CD4-positive, alpha-beta T cell treated with Interleukin-6 at 100 ng/mL for 8 hours (primary cell): ENCODE measurements at regions not wholly inside any gene's neighbourhood (a gene's known extent, or its start where the extent isn't known, plus 50 kb on each side); places are given as distances from the start of the nearest gene placed in this dataset.

ENCODE experiments used
- DNase-seq: peaks from one replicate; pipeline ENCODE4 v3.0.0-alpha.2; 2020; ENCODE audit warnings: mixed read lengths, low spot score

DNA sequence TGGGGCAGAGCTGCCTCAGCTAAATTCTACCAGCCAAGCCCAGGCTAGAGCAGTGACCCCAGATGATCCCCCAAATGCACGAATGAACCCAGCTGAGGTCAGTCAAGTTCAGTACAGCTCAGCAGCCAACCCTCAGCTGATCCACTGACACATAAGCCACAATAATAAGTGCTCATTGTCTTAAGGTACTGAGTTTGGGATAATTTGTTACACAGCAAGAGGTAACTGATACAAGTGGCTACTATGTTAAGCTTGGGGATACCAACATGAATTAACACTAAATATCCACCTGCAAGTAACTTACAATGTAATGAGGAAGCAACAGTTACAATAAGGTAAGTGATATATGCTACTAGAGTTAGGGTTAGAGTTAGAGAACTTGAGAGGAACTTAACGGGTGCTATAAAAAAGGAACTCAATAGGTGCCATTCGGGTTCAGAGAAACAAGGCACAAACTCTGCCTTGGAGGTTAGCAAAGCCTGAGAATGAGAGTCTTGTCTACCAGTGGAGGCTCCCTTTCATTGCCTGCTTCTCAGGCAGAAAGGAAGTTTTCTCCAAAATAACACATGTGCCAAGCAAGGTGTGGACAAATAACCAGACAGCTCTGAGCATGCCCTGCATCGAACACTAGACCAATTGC, 189.4 kb downstream of the ARL4C start:
- no peak for DNase-seq

DNA sequence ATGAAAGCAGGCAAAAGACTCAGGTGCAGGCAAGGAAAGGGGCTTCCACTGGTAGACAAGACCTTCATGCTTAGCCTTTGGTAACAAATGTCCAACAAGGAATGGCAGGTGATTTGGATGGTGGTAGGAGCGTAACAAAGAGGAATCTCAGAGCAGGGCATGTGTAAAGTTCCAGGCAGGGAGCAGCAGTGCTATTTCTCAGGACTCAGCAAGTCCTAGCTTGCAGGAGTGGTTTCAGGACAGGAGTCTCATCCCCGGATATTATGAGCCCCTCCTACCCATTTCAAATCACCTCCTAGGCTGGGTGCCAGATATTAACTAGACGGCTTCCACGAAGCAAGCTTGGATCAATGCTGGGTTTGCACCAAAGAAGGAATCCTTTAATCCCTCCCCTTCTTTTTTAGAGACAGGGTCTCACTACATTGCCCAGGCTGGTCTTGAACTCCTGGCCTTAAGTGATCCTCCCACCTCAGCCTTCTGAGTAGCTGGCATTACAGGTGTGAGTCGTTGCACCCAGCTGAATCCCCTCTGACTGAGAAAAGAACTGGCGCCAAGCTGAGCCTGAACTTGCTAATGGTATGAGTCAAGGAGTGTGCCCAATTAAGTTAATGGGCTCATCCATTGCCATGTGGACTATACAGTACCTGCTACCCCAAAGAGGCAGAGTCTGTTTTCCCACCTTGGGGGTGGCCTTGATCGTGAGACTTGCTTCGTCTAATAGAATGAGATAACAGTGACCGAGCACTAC, 190.3 kb downstream of the ARL4C start:
- no peak for DNase-seq

DNA sequence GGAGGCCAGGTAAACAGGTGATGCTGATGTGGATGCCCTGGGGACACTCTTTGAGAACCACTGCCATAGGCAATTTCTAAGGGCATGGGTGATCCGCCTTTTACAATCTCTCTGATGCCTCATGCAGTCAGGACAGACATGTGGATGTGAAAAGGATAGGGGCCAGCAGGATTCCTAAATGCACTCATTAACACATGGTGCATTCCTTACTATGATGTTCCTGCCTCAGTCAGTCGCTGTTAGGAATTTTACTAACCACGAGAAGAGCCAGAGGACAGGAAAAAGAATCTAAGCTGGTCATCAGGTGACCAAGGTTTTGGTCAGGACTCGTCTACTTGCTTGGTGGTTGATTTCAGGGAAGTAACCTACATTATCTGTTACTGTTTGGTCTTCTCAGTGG, 191.0 kb downstream of the ARL4C start:
- DNase-seq: no peak

DNA sequence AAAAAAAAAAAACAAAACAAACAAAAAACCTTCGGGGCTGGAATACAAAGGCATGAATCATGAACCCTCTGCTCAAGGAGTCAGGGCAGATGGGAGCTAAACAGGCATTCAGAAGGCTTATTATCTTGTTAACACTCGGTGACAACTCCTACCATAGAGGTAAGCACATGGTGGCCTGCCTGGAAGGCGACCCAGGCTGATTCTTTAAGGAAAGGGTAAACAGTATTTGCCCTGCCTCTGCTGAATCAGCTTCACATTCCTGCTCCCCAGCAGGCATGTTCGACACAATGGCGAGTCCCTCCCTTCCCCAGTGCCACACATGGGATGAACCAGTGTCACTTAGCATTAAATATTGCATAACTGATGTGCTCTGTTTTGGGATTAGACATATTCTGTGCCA, 191.9 kb downstream of the ARL4C start:
- no peak for DNase-seq

DNA sequence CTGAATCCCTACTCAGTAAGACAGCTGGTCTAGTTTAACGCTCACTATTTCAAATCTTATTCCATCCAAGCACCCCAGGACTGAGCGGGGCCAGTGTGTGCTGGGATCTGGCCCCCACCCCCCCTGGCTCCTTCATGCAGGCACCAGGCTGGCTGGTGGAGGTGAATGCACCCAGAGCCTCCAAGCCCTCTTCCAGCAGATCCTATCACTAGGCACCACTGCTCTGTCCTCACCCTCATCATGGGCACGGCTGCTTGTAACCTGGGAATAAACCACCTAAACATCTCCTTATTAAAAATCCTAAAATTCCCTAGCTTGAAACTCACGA, 194.3 kb downstream of the ARL4C start:
- DNase-seq: no peak

DNA sequence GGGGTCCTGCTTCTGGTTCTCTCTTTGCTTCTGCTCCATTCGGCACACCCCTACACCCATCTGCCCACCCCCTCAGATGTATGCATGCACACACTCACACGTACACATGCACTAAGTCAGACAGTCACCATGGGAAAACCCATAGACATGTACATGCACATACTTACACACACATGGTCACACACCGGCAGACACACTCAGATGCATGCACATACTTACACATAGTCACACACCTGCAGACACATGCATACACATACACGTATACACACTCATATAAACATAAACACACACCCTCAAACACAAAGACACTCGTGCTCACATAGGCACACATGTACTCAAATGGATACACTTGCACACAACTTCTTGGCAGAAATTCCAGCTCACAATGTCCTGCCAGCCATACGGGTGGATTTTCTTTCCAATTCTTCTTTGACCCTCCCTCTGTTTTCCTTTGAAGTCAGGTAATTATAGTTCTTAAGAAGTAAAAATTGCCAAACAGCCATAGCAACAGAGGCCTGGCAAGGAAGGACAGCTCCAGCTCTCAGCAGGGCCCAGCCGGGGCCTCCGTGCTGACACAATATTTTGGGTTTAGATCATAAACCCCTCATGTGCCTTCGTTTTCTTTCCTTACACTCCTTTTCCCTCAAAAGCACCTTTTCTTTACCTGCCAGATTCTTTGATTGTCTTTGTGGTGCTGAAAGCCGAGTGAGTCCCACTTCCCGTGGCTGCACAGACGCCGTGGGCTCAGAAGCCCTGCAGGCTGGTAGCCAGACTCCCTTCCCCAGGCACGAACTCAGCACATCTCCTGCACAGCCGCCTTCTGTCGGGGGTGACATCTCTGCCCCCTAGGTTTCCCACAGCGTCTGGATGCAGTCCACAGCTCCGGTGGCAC, 195.7 kb downstream of the ARL4C start:
- DNase-seq: no peak

DNA sequence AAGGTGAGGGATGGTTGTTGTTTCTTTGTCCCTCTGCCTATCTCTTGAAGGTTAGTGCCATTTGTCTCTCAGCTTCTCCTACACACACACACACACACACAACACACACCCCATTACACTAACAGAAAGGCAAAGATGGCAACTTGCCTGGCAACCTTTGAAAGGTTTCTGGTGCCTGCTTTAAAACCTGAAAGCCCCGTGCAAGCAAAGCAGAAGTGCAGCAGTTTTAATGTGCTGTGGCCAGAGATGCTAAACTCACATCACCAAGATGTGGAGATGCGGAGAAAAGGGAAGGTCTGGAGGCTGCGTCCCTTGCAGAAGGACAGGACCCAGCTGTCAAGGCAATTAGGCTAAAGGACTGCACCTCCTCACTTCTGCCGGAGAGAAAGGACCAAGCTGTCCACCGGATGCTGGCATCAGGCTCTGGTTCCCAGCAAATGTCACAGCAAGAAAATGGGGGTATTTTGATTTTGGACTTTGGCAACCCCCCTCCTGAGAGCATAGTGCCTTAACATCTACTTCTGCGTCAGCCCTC, 196.4 kb downstream of the ARL4C start:
- no peak for DNase-seq

DNA sequence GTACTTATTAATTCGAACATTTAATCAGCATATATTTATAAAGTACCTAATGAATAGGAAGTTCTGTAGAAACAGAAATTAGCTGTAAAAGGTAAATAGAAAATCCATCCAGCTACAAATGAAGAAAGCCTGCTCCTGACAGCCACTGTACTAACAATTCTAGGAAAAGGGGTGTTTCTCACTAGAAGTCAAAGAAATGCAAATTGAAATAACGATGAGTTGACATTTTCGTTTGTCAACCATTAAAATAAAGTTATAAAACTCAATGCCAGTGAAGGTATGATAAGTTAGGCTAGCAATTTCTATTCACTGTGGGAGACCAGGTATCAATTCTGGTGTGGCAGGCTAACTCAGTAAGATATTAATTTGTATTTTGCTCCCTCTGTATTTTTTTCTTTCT, 198.0 kb downstream of the ARL4C start:
- DNase-seq: no peak

DNA sequence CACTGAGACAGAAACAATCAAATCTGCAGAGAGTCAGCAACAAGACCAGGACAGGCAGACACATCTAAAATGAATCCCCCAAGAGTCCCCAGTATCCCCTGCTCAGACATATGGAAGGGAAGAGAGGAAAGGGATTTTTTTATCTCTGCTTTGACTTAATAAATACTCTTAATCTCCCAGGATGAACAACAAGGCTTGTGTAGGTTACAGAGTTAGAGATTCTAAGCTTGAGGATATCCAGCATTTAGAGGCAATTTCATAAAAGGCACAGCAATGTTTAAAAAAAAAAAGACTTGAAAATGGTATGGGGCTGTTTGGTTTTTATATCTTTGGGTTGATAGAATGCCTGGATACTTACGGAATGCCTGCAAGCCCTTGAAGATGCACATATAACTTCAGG, 199.9 kb downstream of the ARL4C start:
- DNase-seq: no peak

DNA sequence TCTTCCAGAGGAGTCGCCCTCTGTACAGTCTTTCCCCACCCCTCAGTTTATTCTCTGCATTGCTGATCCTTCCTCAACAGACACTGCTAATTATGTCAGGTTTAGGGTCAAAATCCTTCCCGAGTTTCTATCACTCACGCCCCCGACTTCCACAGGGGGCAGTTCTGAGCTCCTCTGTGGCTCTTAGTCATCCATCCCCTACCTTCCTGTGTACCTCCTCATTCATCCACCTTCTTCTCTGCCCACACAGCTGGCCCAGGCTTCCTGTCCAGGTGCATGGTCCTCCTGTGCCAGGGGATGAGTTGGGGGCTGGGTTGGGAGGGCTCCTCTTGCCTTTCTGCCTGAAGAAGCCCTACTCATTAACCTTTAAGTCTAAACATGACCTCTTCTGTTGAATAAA, 202.9 kb downstream of the ARL4C start:
- no peak for DNase-seq

DNA sequence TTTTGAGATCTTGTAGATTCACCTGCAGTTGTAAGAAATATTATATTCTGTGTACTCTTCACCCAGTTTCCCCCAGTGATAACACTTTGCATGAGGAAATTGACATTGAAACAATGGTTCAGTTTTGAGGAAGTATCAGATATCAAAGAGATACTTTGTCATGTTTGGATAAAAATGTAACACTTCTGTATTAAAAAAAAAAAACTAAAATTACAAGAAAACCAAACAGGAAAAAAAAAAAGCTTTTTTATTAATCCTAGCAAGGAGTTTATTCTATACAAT, 204.0 kb downstream of the ARL4C start:
- no peak for DNase-seq

DNA sequence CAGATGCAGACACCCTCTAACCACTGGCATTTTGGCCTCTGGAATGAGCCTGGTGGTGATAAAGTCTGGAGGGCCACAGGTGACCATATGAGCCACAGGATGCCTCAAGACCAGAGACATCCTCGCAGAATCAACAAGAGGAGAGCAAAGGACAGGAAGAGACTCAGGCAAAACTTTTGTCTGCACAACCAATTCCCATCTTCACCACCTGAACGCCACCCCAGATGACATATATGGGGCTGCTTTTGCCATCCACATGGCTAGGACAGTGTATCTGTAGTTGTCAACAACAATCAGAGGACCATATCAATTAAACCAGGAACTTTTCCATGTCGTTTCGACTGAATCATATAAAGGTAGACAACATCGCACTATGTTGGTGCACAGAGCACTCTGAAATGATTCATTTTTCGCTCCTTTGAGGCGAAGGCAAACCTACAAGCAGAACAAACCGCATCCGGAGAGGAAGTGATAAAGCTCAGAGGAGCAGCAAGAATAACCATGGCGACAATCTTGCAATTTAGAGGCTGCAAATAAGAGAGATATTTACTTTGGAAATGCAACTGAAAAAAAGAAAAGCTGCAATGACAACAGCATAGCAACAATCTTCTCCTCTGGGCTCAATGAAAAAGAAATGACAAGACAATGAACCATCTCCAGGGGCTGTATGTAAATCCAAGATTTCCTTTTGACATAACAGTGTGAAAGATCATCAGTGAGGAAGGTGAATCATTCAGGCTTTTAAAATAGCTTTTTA, 204.5 kb downstream of the ARL4C start:
- DNase-seq: peak; percentile 89

DNA sequence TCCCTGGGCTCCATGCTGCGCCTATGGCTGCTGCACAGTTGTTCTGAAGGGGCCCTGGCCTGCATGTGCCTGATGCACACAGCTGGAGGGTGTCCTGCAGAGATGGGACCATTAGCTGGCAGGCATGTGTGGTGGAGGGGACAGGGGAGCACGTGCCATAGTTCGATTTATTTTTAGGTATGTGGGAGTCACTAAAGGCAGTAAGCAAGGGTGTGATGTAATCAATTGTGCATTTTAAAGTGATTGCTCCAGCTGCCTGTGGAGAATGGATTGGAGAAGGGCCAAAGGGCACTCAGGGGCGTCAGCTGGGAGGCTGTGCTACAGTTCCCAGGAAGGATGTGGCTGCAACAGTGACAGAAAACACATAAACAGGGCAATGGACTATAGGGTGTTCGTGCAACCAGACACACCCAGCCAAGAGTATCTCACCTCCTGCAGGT, 205.1 kb downstream of the ARL4C start:
- DNase-seq: peak; percentile 59

DNA sequence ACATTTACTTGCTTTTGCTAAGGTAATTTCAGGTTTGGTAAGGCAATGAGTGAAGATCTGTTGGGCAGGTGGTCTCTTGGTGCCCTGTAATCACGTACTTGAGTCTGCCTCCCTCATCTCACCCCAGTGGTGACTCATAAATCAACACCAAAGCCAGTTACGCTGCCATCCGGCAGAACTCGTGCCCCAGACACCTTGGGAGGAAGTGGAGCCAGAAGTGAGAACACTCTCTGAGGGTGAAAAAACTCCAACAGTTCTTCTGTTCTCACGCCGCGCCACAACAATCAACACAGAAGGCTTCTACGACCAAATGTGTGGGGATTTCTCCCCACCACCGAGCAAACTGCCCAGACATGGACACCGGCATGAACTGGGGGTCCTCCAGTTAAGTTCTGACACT, 206.2 kb downstream of the ARL4C start:
- DNase-seq: peak; percentile 93

DNA sequence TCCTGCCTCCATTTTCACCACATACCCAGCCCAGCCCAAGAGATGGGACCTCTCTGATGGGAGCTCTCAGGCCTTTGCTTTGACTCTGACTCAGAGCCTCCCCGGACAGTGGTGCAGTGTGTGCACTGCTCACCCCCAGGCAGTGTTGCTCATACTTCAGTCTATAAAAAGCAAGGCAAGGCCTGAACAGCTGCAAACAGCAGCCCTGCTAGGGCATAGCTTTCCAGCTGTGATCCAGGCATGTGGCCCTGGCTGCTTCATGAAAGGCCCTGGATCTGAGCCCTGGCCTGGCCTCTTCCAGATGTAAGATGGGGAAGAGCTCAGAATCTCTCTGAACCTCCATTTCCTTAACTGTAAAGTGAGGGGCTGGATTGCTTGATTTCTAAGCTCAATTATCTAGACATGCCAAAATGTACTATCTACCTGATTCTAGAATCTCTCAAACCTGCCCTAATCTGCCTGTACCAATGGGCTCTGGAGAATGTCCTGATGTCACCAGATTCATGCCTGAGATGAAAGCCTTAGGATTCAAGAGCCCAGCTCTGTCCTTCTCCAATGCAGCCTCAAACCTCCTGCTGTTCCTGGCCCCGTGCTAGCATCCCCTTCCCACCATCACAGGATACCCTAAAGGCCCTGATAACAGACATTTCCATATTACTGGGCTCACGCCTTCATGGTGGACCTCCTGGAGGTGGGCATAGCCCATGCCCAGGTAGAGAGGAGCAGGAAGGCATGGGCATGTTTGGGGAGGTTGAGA, 206.9 kb downstream of the ARL4C start:
- DNase-seq: peak; percentile 49

DNA sequence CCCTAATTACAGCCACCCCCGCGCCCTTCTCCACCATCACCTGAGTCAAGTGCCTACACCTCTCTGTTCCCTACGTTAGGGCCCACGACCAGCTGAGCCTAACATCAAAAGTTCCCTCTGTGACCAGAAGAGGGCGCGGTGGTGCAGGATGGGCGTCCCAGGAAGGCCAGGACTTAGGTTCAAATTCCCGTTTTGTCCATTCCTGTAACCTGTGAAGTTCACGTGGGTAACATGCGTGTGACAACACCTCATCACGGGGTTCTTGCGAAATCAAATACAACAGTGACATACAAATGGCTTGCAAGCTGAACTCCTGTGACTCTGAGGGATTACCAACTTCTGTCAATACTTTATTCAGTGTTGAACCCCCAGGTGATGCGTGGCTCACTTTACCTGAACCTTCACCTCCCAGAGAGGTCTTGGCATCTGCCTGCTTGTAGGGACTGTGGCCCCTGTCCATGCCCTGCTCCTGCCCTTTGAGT, 207.9 kb downstream of the ARL4C start:
- DNase-seq: peak; percentile 76

DNA sequence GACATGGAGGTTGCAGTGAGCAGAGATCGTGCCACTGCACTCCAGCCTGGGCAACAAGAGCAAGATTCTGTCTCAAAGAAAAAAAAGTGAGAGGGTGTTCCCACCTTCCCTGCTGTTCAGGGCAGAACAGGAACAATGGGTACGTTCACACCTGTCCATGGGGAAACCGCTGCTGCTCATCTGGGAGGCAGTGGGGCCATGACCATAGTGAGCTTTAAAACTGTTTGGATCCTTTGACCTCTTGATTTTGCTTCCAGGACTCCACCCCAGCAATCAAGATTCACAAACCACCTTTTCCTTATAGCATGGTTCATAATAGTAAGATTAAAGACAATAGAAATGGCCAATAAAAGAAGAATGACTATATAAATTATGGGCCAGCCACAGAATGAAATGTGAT, 209.2 kb downstream of the ARL4C start:
- DNase-seq: no peak

DNA sequence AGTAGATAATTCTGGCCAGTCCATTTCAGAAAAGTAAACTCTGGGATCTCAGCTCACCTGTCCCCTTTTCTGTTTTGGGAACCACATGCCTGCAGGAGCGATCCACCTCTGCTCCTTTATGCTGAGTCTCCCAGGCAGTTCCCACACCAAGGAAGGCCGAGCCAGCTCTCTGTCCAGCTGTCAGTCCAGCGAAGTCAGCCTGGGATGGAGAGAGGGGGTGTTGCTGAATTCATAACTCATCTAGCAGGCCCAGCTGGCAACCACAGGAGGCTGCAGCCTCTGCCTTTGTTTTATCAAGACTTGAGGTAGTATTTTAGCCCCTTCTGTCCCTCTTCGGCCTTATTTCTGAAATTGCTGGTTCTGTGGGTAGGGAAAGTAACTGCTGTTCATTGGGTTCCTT, 209.9 kb downstream of the ARL4C start:
- no peak for DNase-seq

DNA sequence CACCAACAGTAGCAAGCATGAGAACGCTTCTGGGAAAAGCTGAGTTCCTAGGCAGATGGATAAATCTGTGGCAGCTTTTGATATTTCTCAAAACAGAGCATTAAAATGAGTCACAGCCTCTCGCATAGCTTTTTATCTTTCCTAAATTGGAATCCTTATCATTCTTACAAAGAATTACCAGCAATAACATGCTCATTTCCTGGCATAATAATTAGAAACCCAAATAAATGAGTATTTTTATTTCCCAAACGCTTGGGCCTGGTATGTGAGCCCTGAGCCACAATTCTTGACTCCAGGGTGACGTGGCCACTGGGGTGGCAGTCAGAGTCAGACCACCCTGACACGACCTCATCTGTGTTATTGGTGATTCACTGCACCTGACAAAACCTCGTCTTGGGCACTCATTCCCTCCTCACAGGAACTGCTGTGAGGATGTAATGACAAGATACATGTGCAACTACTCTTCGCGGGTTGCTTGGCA, 210.7 kb downstream of the ARL4C start:
- DNase-seq: no peak

DNA sequence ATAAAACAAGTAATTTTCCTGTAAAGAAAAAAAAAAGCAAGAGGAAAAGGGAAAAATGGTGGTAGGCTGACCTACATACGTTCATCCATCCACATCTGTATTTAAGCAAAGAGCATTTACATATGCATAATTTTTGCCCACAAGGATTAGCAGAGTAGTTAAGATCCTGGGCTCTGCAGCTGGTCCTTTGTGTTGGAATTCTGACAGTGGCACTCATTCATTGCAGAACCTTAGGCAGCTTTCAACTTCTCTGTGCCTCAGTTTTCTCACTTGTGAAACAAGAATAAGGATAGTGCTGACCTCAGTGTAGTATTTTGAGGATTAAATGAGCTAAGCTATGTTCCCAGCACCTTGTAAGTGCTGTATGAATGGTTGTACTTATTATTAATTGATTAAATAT, 211.3 kb downstream of the ARL4C start:
- DNase-seq: no peak

DNA sequence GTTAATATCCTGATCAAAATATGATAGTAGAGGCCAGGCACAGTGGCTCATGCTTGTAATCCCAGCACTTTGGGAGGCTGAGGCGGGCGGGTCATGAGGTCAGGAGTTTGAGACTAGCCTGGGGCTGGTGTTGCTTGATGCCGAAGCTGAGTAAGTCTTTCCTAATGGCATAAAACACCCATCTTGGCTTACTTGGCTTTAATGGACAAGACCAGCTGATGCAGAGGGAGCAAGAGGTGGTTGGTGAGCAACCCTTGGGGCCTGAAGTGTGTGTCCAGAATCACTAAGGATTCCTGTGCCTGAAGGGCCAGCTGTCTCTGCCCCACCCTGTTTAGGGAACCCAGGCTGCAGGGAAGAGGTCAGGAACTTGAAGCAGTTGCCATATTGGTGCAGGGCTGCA, 217.2 kb downstream of the ARL4C start:
- no peak for DNase-seq
